SU-DHL-6 (cell line): ENCODE measurements at regions not wholly inside any gene's neighbourhood (a gene's known extent, or its start where the extent isn't known, plus 50 kb on each side); places are given as distances from the start of the nearest gene placed in this dataset.

ENCODE experiments used
- H2AFZ ChIP-seq: fragments of 200-600 bp; sonication (generic); 2 replicates; pipeline ENCODE4 v1.6.1; 2014; ENCODE audit warnings: low read depth, mild to moderate bottlenecking, moderate library complexity, mixed read lengths, antibody characterized with exemption, low read length; ENCODE audit not compliant: severe bottlenecking
- H3F3A ChIP-seq: fragments of 200-600 bp; shearing (Covaris generic); 2 replicates; pipeline ENCODE4 v1.6.0; 2016; ENCODE audit warnings: antibody characterized with exemption, mild to moderate bottlenecking; ENCODE audit not compliant: insufficient read depth
- H3K27ac ChIP-seq: fragments of 200-600 bp; sonication (generic); 2 replicates; pipeline ENCODE4 v1.5.1; 2016; ENCODE audit warnings: low read depth, mild to moderate bottlenecking, low read length, moderate library complexity, mixed read lengths
- H3K27me3 ChIP-seq: fragments of 200-600 bp; sonication (generic), shearing (Covaris generic); 2 replicates; pipeline ENCODE4 v1.6.0; 2014; ENCODE audit warnings: mild to moderate bottlenecking, low read length
- H3K36me3 ChIP-seq: fragments of 200-600 bp; sonication (generic); 2 replicates; pipeline ENCODE4 v1.6.1; 2014; ENCODE audit warnings: mild to moderate bottlenecking, low read length, mixed read lengths
- H3K4me2 ChIP-seq: fragments of 300-600, 200-600 bp; shearing (Covaris generic), sonication (generic); 2 replicates; pipeline ENCODE4 v1.6.0; 2014; ENCODE audit warnings: low read length, low read depth, mild to moderate bottlenecking; ENCODE audit not compliant: poor library complexity, severe bottlenecking
- H3K4me3 ChIP-seq: fragments of 200-600 bp; sonication (generic); 2 replicates; pipeline ENCODE4 v1.5.1; 2014; ENCODE audit warnings: antibody characterized with exemption, low read length, mild to moderate bottlenecking, mixed read lengths; ENCODE audit not compliant: insufficient read depth, poor library complexity, severe bottlenecking
- H3K79me2 ChIP-seq: fragments of 200-600 bp; sonication (generic); 2 replicates; pipeline ENCODE4 v1.6.1; 2014; ENCODE audit warnings: mild to moderate bottlenecking, low read length, moderate library complexity; ENCODE audit not compliant: insufficient read depth
- H3K9ac ChIP-seq: fragments of 200-600 bp; sonication (generic); 2 replicates; pipeline ENCODE4 v1.7.0; 2014; ENCODE audit warnings: mild to moderate bottlenecking, low read length
- H3K9me2 ChIP-seq: fragments of 200-600 bp; sonication (generic); replicated peaks from 2 replicates; pipeline ENCODE4 v1.6.1; 2014; ENCODE audit warnings: low read length; ENCODE audit not compliant: insufficient read depth
- H3K9me3 ChIP-seq: fragments of 200-600 bp; sonication (generic); 2 replicates; pipeline ENCODE4 v1.6.1; 2014; ENCODE audit warnings: low read length, mixed read lengths; ENCODE audit not compliant: insufficient read depth
- H4K20me1 ChIP-seq: fragments of 200-600 bp; sonication (generic); 2 replicates; pipeline ENCODE4 v1.6.1; 2014; ENCODE audit warnings: low read depth, mild to moderate bottlenecking, antibody characterized with exemption, low read length, moderate library complexity, mixed read lengths
- EZH2phosphoT487 ChIP-seq: fragments of 200-600 bp; sonication (generic), shearing (Covaris generic); conservative IDR thresholded peaks from 2 replicates; pipeline ENCODE4 v1.6.1; 2018; ENCODE audit warnings: mild to moderate bottlenecking, antibody characterized with exemption, low read length, moderate library complexity, mixed read lengths
- TF ChIP-seq, protein P1 (sequence below): fragments of 200-600 bp; sonication (generic); IDR thresholded peaks from one replicate; pipeline ENCODE4 v1.5.1; 2017; ENCODE audit warnings: antibody characterized with exemption, mild to moderate bottlenecking, low read length, moderate library complexity; ENCODE audit not compliant: insufficient read depth, poor library complexity, severe bottlenecking

DNA sequence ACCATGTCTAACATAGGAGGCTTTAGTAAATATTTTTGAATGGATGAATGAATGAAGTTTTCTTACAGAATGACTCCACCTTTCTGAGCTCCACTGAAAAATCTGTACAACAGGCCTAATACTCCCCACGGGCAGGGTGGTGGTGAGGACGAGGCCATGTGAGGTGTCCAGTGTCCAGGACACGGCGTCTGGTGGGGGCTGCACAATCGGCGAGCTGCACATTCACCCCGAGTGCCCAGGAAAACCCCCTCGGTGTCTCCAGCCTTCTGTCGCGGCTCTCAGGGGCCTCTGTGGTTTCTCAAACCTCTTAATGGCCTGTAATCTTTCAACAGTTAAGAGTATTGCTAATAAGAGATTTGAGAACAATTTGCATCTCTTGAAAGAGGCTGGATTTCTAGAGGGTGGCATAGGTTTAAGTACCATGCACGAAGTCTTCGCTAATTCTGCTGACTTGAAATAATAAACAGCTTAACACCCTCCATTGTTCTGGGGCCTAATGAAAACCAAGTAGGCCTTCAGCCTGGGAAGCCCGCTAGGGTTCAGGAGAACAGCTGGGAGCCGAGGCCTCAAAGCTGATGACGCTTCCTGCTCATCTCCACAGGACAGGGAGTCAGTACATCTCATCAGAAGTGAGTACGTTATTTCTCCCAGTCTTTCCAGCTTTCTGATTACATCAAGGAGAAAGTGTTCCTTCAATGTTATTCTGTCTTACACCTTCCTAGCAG, 304.6 kb upstream of the FOXF1 start:
- Histone ChIP-seq H3K27ac (no peak overlapping the region), H3K4me2 (no peak overlapping the region), H3K9ac (no peak overlapping the region), H3K4me3 (no peak overlapping the region), H3K9me3 (no peaks in the 10 kb centered on the region), H3K79me2 (no peaks in the 10 kb centered on the region), H3K36me3 (no peaks in the 10 kb centered on the region), H3K27me3 (no peaks in the 10 kb centered on the region), H2AFZ (no peak overlapping the region), H3K9me2 (no peaks in the 10 kb centered on the region), H3F3A (no peaks in the 10 kb centered on the region), H4K20me1 (no peaks in the 10 kb centered on the region)
- no peak for TF ChIP-seq EZH2phosphoT487
- TF ChIP-seq, protein P1, sequence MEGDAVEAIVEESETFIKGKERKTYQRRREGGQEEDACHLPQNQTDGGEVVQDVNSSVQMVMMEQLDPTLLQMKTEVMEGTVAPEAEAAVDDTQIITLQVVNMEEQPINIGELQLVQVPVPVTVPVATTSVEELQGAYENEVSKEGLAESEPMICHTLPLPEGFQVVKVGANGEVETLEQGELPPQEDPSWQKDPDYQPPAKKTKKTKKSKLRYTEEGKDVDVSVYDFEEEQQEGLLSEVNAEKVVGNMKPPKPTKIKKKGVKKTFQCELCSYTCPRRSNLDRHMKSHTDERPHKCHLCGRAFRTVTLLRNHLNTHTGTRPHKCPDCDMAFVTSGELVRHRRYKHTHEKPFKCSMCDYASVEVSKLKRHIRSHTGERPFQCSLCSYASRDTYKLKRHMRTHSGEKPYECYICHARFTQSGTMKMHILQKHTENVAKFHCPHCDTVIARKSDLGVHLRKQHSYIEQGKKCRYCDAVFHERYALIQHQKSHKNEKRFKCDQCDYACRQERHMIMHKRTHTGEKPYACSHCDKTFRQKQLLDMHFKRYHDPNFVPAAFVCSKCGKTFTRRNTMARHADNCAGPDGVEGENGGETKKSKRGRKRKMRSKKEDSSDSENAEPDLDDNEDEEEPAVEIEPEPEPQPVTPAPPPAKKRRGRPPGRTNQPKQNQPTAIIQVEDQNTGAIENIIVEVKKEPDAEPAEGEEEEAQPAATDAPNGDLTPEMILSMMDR, result no peak

DNA sequence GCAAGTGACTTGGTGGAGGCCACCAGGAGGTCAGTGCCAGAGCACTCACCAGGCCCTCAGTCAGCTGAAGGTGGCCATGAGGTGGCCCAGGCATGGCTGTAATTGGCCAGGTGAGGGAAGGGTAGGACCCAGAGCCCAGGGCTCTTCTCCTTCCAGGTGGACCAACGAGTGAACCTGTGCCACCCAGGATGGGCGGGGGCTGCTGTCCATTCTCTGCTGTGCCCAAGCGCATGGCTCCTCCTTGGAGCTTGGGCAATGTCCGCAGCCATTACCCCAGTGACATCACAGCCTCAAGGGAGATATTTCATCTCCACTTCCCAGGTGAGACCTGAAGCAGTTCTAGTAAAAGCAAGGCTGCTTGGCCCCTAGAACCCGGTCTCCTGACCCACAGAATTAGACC, 303.0 kb upstream of the FOXF1 start:
- Histone ChIP-seq H3K27ac (no peak overlapping the region), H4K20me1 (no peaks in the 10 kb centered on the region), H2AFZ (no peak overlapping the region), H3K9me2 (no peaks in the 10 kb centered on the region), H3K9me3 (no peaks in the 10 kb centered on the region), H3K4me2 (no peak overlapping the region), H3K4me3 (no peak overlapping the region), H3F3A (no peaks in the 10 kb centered on the region), H3K79me2 (no peaks in the 10 kb centered on the region), H3K36me3 (no peaks in the 10 kb centered on the region), H3K9ac (no peak overlapping the region), H3K27me3 (no peaks in the 10 kb centered on the region)
- TF ChIP-seq, protein P1, result no peak
- TF ChIP-seq EZH2phosphoT487, result no peak

DNA sequence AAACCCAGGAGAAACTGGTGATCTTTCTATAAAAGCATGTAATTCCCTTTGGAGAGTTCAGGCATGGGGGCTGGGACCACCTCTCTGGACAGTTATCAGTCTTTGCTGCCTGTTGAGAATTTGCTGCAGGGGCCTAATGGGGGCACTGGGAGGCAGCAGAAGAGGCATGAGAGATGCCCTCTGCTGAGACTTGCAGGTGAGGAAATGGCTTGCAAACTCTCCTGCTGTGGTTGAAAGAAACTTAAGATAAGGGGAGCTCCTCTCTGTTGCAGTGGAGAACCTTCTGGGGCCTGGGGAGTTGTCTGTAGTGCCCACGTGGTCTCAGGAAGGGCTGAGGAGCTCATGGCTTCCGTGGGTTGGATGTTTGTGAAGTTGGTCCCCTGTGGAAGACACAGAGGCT, 301.1 kb upstream of the FOXF1 start:
- H3K4me3 ChIP-seq, result no peak overlapping the region
- H2AFZ ChIP-seq, result no peak overlapping the region
- no peaks in the 10 kb centered on the region for H3K79me2 ChIP-seq
- H3K9me2 ChIP-seq, result no peaks in the 10 kb centered on the region
- no peaks in the 10 kb centered on the region for H3K9me3 ChIP-seq
- TF ChIP-seq, protein P1, result no peak
- TF ChIP-seq EZH2phosphoT487, result no peak
- H3K36me3 ChIP-seq, result no peaks in the 10 kb centered on the region
- H3F3A ChIP-seq, result no peaks in the 10 kb centered on the region
- H3K27me3 ChIP-seq, result no peaks in the 10 kb centered on the region
- no peak overlapping the region for H3K27ac ChIP-seq
- no peak overlapping the region for H3K4me2 ChIP-seq
- H4K20me1 ChIP-seq, result no peaks in the 10 kb centered on the region
- H3K9ac ChIP-seq, result no peak overlapping the region
